Astrocyte (in vitro differentiated cells and primary cell): ENCODE measurements at regions not wholly inside any gene's neighbourhood (a gene's known extent, or its start where the extent isn't known, plus 50 kb on each side); places are given as distances from the start of the nearest gene placed in this dataset.

Experiments used
- EZH2 ChIP-seq: IDR thresholded peaks from 2 replicates; pipeline ENCODE4 v1.6.1; 2012; ENCODE audit warnings: mild to moderate bottlenecking, low read length, inconsistent platforms; ENCODE audit not compliant: insufficient read depth
- TF ChIP-seq, protein P1 (sequence below): IDR thresholded peaks from 2 replicates; pipeline ENCODE4 v1.5.1; 2011; ENCODE audit warnings: low read depth, mild to moderate bottlenecking, inconsistent platforms, low read length, moderate library complexity; ENCODE audit not compliant: insufficient read depth

DNA sequence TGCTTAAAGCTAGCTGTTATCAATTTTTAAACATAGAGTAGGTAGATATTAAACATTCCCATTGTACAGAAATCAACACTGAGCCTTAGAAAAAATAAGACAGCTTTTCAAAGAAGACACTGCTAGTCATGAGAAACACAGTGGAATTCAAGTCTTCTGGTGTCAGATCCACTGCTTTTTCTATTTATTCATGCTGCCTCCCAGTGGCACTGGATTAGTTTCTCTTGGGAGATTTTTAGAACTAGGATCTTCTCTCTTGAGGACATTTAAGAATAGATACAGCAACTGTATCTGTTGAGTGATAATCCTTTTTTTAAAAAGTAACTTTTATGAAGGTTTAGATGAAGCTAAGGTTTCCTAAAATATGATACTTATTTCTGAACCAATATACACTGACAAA, 1635.4 kb upstream of the C9orf72 start:
- TF ChIP-seq, protein P1, sequence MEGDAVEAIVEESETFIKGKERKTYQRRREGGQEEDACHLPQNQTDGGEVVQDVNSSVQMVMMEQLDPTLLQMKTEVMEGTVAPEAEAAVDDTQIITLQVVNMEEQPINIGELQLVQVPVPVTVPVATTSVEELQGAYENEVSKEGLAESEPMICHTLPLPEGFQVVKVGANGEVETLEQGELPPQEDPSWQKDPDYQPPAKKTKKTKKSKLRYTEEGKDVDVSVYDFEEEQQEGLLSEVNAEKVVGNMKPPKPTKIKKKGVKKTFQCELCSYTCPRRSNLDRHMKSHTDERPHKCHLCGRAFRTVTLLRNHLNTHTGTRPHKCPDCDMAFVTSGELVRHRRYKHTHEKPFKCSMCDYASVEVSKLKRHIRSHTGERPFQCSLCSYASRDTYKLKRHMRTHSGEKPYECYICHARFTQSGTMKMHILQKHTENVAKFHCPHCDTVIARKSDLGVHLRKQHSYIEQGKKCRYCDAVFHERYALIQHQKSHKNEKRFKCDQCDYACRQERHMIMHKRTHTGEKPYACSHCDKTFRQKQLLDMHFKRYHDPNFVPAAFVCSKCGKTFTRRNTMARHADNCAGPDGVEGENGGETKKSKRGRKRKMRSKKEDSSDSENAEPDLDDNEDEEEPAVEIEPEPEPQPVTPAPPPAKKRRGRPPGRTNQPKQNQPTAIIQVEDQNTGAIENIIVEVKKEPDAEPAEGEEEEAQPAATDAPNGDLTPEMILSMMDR = no peak
- TF ChIP-seq EZH2 = no peak
